ENCODE measurements at regions not wholly inside any gene's neighbourhood (a gene's known extent, or its start where the extent isn't known, plus 50 kb on each side); places are given as distances from the start of the nearest gene placed in this dataset.

DNA sequence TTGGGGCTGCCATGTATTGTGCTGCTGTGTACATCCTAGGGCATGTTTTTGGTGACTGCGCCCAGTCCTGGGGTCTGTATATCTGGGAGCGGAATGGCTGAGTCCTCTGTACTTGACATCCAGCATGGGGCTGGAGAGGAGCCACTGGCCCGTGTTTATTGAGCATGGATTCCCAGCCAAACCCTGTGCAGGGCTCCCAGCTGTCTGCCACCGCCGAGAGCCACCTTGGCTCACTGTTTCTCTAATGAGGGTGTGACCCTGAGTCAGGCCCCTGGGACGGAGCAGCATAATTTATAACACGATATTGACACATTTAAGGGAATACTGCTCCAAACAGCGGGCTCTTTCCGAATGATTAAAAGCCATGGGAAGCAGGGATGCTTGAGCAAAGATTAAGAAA, 211.5 kb upstream of the PWP1 start:
- no peak for TF ChIP-seq GLIS3 (CRISPR knock-in tag; IDR thresholded peaks at IDR 0.05)
- TF ChIP-seq ARNTL (CRISPR knock-in tag; IDR thresholded peaks at IDR 0.05; ENCODE audit: borderline replicate concordance, low read depth), result no peak
- TF ChIP-seq TCF4 (CRISPR knock-in tag; IDR thresholded peaks at IDR 0.05; ENCODE audit: borderline replicate concordance), result no peak
- TF ChIP-seq ZNF8 (CRISPR knock-in tag; IDR thresholded peaks at IDR 0.05), result no peak
- no peak for TF ChIP-seq RARB (CRISPR knock-in tag; IDR thresholded peaks at IDR 0.05)
- TF ChIP-seq TOX (CRISPR knock-in tag; IDR thresholded peaks at IDR 0.05; ENCODE audit: borderline replicate concordance), result no peak
- TF ChIP-seq, protein P1, sequence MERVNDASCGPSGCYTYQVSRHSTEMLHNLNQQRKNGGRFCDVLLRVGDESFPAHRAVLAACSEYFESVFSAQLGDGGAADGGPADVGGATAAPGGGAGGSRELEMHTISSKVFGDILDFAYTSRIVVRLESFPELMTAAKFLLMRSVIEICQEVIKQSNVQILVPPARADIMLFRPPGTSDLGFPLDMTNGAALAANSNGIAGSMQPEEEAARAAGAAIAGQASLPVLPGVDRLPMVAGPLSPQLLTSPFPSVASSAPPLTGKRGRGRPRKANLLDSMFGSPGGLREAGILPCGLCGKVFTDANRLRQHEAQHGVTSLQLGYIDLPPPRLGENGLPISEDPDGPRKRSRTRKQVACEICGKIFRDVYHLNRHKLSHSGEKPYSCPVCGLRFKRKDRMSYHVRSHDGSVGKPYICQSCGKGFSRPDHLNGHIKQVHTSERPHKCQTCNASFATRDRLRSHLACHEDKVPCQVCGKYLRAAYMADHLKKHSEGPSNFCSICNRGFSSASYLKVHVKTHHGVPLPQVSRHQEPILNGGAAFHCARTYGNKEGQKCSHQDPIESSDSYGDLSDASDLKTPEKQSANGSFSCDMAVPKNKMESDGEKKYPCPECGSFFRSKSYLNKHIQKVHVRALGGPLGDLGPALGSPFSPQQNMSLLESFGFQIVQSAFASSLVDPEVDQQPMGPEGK (CRISPR knock-in tag; IDR thresholded peaks at IDR 0.05; ENCODE audit: borderline replicate concordance), result no peak
- TF ChIP-seq, protein P2, sequence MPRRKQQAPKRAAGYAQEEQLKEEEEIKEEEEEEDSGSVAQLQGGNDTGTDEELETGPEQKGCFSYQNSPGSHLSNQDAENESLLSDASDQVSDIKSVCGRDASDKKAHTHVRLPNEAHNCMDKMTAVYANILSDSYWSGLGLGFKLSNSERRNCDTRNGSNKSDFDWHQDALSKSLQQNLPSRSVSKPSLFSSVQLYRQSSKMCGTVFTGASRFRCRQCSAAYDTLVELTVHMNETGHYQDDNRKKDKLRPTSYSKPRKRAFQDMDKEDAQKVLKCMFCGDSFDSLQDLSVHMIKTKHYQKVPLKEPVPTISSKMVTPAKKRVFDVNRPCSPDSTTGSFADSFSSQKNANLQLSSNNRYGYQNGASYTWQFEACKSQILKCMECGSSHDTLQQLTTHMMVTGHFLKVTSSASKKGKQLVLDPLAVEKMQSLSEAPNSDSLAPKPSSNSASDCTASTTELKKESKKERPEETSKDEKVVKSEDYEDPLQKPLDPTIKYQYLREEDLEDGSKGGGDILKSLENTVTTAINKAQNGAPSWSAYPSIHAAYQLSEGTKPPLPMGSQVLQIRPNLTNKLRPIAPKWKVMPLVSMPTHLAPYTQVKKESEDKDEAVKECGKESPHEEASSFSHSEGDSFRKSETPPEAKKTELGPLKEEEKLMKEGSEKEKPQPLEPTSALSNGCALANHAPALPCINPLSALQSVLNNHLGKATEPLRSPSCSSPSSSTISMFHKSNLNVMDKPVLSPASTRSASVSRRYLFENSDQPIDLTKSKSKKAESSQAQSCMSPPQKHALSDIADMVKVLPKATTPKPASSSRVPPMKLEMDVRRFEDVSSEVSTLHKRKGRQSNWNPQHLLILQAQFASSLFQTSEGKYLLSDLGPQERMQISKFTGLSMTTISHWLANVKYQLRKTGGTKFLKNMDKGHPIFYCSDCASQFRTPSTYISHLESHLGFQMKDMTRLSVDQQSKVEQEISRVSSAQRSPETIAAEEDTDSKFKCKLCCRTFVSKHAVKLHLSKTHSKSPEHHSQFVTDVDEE (CRISPR knock-in tag; IDR thresholded peaks at IDR 0.05), result no peak
- no peak for TF ChIP-seq ZFP3 (CRISPR knock-in tag; IDR thresholded peaks at IDR 0.05)
- TF ChIP-seq, protein P3, sequence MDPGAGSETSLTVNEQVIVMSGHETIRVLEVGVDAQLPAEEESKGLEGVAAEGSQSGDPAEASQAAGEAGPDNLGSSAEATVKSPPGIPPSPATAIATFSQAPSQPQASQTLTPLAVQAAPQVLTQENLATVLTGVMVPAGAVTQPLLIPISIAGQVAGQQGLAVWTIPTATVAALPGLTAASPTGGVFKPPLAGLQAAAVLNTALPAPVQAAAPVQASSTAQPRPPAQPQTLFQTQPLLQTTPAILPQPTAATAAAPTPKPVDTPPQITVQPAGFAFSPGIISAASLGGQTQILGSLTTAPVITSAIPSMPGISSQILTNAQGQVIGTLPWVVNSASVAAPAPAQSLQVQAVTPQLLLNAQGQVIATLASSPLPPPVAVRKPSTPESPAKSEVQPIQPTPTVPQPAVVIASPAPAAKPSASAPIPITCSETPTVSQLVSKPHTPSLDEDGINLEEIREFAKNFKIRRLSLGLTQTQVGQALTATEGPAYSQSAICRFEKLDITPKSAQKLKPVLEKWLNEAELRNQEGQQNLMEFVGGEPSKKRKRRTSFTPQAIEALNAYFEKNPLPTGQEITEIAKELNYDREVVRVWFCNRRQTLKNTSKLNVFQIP (CRISPR knock-in tag; IDR thresholded peaks at IDR 0.05; ENCODE audit: borderline replicate concordance, low read depth), result no peak
- no peak for TF ChIP-seq PPARA (CRISPR knock-in tag; IDR thresholded peaks at IDR 0.05; ENCODE audit: borderline replicate concordance)
- no peak for TF ChIP-seq CSDC2 (CRISPR knock-in tag; IDR thresholded peaks at IDR 0.05)
- TF ChIP-seq SNAI2 (CRISPR knock-in tag; IDR thresholded peaks at IDR 0.05), result no peak
- TF ChIP-seq ZC3H10 (CRISPR knock-in tag; IDR thresholded peaks at IDR 0.05), result no peak
- no peak for TF ChIP-seq ISL1 (CRISPR knock-in tag; IDR thresholded peaks at IDR 0.05)
- TF ChIP-seq, protein P4, sequence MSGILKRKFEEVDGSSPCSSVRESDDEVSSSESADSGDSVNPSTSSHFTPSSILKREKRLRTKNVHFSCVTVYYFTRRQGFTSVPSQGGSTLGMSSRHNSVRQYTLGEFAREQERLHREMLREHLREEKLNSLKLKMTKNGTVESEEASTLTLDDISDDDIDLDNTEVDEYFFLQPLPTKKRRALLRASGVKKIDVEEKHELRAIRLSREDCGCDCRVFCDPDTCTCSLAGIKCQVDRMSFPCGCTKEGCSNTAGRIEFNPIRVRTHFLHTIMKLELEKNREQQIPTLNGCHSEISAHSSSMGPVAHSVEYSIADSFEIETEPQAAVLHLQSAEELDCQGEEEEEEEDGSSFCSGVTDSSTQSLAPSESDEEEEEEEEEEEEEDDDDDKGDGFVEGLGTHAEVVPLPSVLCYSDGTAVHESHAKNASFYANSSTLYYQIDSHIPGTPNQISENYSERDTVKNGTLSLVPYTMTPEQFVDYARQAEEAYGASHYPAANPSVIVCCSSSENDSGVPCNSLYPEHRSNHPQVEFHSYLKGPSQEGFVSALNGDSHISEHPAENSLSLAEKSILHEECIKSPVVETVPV (CRISPR knock-in tag; IDR thresholded peaks at IDR 0.05), result no peak
- no peak for TF ChIP-seq OSR1 (CRISPR knock-in tag; IDR thresholded peaks at IDR 0.05)
- no peak for TF ChIP-seq ZNF565 (CRISPR knock-in tag; conservative IDR thresholded peaks at IDR 0.05; ENCODE audit: low read depth)

DNA sequence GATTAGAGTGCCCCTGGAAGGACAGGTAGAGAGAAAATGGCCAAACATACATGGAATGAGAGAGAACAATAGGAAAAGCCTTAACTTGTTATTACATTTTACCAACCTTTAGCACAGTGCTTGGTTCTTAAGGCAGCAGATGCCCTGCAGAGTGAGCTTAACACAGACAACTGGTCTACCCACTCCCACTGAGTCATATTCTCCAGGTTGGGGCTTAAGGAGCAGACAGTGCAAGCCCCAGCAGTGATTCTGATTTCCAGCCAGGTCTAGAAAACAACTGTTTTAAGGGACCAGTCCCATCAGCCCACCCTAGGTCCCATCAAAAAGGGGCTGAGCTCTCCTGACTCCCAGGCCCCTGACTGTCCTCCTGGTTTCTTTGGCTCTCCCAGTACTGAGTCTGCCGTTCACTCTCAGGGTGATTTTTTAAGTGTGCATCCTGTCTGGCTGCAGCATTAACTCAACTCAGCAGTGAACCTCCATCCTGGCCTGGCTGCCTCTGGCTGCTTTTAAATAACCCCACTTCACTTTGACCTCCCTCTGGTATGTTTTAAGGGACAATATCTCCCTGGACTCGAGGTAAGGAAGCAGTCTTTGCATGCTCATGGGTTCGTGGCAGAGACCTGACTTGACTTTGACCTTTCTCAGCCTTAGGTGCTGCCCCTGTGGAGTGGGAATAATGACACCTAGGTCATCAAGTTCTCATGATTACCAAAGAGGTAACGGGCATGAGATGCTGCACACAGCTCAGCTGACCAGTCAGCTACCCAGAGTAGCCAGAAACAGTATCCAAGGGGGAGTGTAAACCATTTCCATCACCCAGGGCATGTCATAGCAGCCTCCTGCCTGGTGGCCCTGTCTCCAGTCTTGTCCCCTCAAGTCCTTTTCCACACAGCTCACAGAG, 210.7 kb upstream of the PWP1 start:
- ATAC-seq, result no peak
- TF ChIP-seq, protein P1 (CRISPR knock-in tag; IDR thresholded peaks at IDR 0.05; ENCODE audit: borderline replicate concordance), result no peak
- TF ChIP-seq RARB (CRISPR knock-in tag; IDR thresholded peaks at IDR 0.05) (no peak), ZNF70 (CRISPR knock-in tag; IDR thresholded peaks at IDR 0.05) (no peak), SNAI2 (CRISPR knock-in tag; IDR thresholded peaks at IDR 0.05) (no peak), ZFP3 (CRISPR knock-in tag; IDR thresholded peaks at IDR 0.05) (no peak), OSR1 (CRISPR knock-in tag; IDR thresholded peaks at IDR 0.05) (no peak), ZNF8 (CRISPR knock-in tag; IDR thresholded peaks at IDR 0.05) (no peak), ZFP30 (CRISPR knock-in tag; IDR thresholded peaks at IDR 0.05) (no peak), TCF4 (CRISPR knock-in tag; IDR thresholded peaks at IDR 0.05; ENCODE audit: borderline replicate concordance) (no peak), CSDC2 (CRISPR knock-in tag; IDR thresholded peaks at IDR 0.05) (no peak), ISL1 (CRISPR knock-in tag; IDR thresholded peaks at IDR 0.05) (no peak), BACH2 (CRISPR knock-in tag; IDR thresholded peaks at IDR 0.05; ENCODE audit: borderline replicate concordance) (no peak), ZNF565 (CRISPR knock-in tag; conservative IDR thresholded peaks at IDR 0.05; ENCODE audit: low read depth) (no peak), TOX (CRISPR knock-in tag; IDR thresholded peaks at IDR 0.05; ENCODE audit: borderline replicate concordance) (no peak)
- TF ChIP-seq, protein P4 (CRISPR knock-in tag; IDR thresholded peaks at IDR 0.05), result no peak
- TF ChIP-seq, protein P5, sequence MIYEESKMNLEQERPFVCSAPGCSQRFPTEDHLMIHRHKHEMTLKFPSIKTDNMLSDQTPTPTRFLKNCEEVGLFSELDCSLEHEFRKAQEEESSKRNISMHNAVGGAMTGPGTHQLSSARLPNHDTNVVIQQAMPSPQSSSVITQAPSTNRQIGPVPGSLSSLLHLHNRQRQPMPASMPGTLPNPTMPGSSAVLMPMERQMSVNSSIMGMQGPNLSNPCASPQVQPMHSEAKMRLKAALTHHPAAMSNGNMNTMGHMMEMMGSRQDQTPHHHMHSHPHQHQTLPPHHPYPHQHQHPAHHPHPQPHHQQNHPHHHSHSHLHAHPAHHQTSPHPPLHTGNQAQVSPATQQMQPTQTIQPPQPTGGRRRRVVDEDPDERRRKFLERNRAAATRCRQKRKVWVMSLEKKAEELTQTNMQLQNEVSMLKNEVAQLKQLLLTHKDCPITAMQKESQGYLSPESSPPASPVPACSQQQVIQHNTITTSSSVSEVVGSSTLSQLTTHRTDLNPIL (CRISPR knock-in tag; IDR thresholded peaks at IDR 0.05; ENCODE audit: low read depth), result no peak

More for the DNA sequence above, 211.5 kb upstream of the PWP1 start:
- no peak for ATAC-seq
